Activated naive CD4-positive, alpha-beta T cell treated with anti-CD3 and anti-CD28 coated beads, Interleukin-2, amount 50 U/mL, for 72 hours (primary cell): ENCODE measurements at regions not wholly inside any gene's neighbourhood (a gene's known extent, or its start where the extent isn't known, plus 50 kb on each side); places are given as distances from the start of the nearest gene placed in this dataset.

Experiments
- ATAC-seq, 2 donors: fragments of 150-1000 bp; cut with Tn5 transposase; 2 replicates each; pipeline ENCODE4 v1.10.0; 2021; ENCODE audit warnings: mild to moderate bottlenecking in 2 of 2, moderate library complexity in 2 of 2
- DNase-seq, 2 donors: peaks; one replicate each; pipeline ENCODE4 v3.0.0; 2021 to 2022; ENCODE audit warnings: low spot score in 2 of 2
- H3K27ac Mint-ChIP-seq, 2 donors: one replicate each; pipeline ENCODE4 v1.8.0; 2022; ENCODE audit warnings: mild to moderate bottlenecking in 2 of 2, mixed read lengths in 2 of 2
- H3K36me3 Mint-ChIP-seq, 2 donors: one replicate each; pipeline ENCODE4 v1.8.0; 2022; ENCODE audit warnings: mixed read lengths in 2 of 2
- H3K9me3 Mint-ChIP-seq, 2 donors: one replicate each; pipeline ENCODE4 v1.8.0; 2022; ENCODE audit warnings: mixed read lengths in 2 of 2

DNA sequence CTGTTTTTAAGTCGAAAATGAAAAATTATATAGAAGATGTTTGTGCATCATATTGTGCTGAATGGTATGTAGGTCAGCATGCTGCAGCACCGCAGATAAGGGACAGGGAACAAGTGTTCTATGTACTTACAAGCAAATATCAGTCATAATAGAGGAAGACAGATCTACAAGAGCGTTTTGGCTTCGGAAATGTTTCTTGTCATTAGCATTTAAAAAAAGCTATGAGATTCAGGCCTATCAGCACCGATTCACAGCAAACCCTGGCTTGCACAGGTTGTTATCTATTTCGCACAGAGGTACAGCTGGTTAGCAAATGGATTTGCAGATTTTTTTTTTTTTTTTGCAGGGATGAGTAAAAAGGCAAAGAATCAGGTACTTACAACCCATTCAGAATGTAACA is 204.2 kb upstream of the TBC1D5 start:
- peaks cover 0 to 9% of the 10 kb centered on the region in 2 donors for H3K36me3 Mint-ChIP-seq
- DNase-seq = no peak
- no peak for ATAC-seq
- H3K27ac Mint-ChIP-seq = no peak overlapping the region
- H3K9me3 Mint-ChIP-seq = peaks cover 0 to 8% of the 10 kb centered on the region in 2 donors

DNA sequence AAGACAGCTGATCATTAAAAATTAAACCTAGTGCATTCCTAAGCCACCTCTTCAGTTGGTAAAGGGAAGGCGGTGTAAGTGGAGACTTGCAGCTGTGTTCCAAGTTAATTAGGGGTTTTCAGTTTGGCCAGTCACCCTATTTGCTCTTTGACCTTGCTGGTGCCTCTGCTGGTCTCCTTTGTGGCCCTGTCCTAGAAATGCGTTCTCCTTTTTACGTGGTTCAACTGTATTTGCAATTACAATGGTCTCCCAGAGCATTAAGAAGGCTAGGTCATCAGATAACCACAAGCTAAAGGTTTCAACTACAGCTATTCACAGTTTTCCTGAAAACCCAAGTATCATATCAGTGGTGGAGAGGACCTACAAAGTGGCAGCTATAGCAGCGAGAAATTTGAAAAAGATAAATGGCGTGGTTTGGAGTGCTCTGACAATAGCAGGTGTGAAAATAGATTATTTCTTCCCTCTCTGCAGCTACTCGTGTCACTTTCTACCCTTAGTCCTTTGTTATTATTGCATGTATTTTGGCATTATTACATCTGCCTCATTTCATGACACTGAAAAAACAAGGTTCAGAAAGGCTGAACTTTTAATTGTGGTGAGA is 203.5 kb upstream of the TBC1D5 start:
- DNase-seq (no peak), ATAC-seq (no peak)
- peaks cover 0 to 6% of the 10 kb centered on the region in 2 donors for H3K9me3 Mint-ChIP-seq
- H3K36me3 Mint-ChIP-seq = peaks cover 0 to 6% of the 10 kb centered on the region in 2 donors
- no peak overlapping the region for H3K27ac Mint-ChIP-seq

DNA sequence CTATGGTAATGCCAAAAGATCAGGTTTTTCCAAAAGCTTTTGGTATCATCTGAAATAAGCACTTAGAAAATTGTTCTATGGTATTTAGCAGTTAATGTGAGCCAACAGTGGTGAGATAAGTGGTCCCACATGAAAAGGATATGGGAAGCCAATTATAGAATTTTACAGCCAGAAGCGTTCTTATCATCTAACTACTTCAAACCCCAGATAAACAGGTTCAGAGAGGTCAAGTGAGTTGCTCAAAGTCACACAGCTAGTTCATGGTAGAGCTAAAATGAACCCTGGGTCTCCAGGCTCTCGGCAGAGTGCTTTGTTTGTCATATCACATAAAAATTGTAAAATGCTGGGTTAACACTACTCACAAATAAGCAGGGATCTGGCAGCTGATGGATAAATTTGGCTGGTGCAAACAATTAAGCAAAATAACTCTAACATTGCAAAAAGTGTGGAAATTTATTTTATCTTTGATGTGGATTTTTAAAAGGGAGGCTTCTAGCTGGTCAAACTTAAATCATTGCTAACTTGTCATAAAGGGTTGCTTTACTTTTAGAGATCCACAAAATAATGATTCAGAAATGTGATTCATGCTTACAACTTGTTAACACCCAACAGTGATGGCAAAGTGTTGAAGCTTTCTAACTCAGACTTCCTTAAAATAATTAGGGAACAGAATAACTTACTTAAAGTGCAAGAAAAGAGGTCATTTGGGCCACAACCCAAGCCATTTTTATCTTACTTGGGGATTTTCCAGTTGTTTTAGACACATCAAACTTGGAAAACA is 202.8 kb upstream of the TBC1D5 start:
- Mint-ChIP-seq H3K36me3 (no peaks in the 10 kb centered on the region), H3K9me3 (no peaks in the 10 kb centered on the region), H3K27ac (no peak overlapping the region)
- DNase-seq = no peak
- no peak for ATAC-seq

DNA sequence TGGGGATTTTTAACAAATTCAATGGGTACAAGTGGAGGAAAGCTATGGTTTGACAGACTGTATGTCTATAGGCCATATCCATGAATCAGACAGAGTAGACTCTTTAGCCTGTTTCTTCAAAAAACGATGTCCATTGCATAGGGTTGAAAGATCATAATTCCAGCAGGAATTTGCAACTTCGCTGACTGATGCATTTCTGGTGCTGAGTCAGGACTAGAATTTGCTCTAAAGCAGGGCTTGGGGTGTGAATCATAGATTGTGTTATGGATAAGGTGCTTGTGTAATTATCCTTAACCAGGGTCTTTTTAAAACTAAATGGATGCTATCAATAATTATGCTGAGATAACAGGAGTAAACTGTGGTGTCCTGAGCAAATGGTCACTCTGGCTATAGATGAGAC is 200.4 kb upstream of the TBC1D5 start:
- H3K36me3 Mint-ChIP-seq = no peaks in the 10 kb centered on the region
- no peak overlapping the region for H3K27ac Mint-ChIP-seq
- no peak for ATAC-seq
- no peak for DNase-seq
- no peaks in the 10 kb centered on the region for H3K9me3 Mint-ChIP-seq

DNA sequence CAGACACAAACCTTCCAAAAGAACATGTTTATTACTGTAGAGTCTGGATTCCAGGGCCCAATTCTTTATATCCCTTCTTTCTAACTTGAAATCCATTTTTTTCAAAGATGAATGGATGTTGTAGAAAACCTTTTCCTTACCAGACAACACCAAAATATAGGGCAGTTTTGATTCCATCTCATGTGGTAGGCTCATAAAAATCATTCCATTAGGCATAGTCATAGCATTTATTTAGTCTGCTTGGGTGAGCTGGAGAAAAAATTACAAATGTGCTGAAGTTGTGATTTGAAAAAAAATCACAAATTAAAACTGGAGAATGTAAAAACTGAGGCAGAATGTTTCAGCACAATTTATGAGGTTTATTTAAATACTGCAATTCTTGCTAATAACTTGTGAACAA is 199.3 kb upstream of the TBC1D5 start:
- no peaks in the 10 kb centered on the region for H3K9me3 Mint-ChIP-seq
- no peak overlapping the region for H3K27ac Mint-ChIP-seq
- ATAC-seq = no peak
- H3K36me3 Mint-ChIP-seq = no peaks in the 10 kb centered on the region
- no peak for DNase-seq

DNA sequence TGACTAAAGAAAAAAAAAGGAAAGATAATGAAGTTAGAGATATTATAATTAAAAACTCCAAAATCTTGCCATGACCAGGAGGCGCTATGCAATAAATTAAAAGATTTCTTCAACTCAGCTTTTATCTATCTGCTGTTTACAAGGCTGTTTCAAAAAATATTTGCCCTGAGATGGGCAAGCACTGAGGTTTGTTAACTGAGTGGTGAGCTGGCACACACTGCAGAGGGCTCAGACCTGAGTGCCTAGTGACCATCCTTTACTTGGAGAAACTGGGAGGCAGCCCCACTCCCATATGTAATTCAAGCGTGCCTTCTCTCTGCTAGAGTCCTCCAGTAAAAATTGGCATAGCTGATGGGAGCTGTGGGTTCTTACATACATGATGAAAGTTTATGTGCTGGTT is 198.7 kb upstream of the TBC1D5 start:
- H3K27ac Mint-ChIP-seq = no peak overlapping the region
- no peaks in the 10 kb centered on the region for H3K9me3 Mint-ChIP-seq
- DNase-seq (no peak), ATAC-seq (no peak)
- no peaks in the 10 kb centered on the region for H3K36me3 Mint-ChIP-seq

DNA sequence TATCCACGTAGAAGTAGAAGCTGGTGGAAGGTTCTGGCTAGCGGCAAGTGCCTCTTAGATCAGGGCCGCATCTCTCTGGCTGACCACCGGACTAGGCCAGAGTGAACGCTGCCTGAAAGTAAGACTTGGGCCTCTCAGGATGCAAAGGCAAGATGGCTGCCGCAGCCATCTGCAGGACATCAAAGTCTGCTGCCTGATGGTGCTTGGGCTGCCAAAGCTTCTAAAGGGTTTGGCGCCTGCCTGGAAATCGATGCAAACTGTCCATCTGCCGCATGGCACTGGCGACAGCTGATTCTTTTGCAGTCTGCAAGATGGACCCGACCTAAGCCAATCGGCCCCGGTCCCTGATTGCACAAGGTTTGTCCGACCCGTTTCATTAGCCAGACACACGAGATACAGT is 196.7 kb upstream of the TBC1D5 start:
- DNase-seq = no peak
- no peak for ATAC-seq
- Mint-ChIP-seq H3K27ac (no peak overlapping the region), H3K9me3 (no peaks in the 10 kb centered on the region), H3K36me3 (no peaks in the 10 kb centered on the region)

DNA sequence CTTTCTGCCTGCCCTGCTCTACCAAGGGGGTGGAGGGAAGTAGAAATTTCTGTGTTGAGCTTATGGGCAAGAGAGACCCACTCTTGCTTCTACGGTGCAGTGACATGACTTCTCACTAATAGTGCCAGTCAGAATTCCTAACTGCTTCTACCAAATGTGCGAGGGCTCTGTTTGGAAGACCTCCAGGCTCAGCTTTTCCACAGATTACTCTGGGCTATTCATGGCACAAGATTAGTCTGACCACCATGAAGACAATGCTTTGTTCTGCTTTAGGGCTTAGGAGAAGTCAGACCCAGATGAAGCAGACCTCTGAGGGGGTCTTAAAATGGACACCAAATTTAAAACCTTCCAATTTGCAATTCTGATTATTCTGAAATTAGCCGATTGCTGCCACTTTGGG is 195.9 kb upstream of the TBC1D5 start:
- no peaks in the 10 kb centered on the region for H3K36me3 Mint-ChIP-seq
- DNase-seq = no peak
- no peak for ATAC-seq
- H3K9me3 Mint-ChIP-seq = no peaks in the 10 kb centered on the region
- H3K27ac Mint-ChIP-seq = no peak overlapping the region

DNA sequence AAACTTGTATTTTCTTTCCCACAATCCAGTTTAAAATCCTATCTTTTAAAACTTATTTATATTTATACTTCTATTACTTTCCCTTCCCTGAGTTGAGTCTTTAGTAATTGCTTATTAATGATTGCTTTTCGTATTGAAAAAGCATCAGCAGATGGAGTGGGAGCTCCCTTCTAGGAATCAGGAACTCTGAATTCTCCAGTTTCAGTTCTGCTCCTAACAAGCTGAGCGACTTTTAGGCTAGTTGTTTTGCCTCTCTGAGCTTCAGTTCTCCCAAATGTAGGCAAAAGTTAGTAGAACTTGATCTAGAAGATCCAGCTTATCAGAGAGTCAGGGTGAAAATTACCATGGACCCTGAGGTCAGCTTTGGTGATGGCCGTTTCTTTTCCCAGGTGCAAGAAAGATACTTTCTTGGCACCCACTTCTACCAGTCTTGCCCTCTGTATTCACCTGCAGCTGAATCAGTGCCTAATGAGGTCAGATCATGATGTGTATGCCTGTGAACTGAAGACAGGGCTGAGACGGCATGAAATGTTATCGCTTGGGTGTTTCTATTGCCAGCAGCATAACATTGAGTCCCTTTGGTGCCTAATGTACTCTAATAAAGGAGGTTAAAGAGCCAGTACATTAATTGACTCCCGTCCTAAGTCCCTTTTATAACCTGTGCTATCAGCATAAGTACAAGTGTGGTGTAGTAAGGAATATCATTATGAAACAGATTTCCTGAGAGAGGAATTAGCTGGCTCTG is 194.5 kb upstream of the TBC1D5 start:
- Mint-ChIP-seq H3K9me3 (peaks cover 0 to 4% of the 10 kb centered on the region in 2 donors), H3K36me3 (no peaks in the 10 kb centered on the region), H3K27ac (no peak overlapping the region)
- DNase-seq (no peak), ATAC-seq (no peak)

DNA sequence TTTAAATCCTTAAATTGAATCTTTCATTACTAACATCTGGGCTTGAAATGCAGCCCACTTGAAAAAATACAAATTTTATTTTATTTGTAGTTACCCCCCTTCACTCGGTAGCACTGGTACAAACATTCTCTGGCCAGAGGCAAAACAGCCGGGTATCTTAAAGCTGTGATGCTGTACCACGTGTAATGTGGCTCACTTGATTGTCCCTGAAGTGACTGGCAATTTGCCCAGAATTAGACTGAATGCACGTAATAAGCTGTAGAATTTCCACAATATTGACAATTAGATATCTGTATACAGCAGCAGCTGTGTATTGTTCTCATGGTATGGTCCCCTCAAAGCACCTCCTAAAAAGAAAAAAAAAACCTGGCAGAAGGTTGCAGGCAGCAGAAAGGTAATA is 192.8 kb upstream of the TBC1D5 start:
- Mint-ChIP-seq H3K9me3 (peaks cover 0 to 7% of the 10 kb centered on the region in 2 donors), H3K27ac (no peak overlapping the region), H3K36me3 (no peaks in the 10 kb centered on the region)
- DNase-seq = no peak
- no peak for ATAC-seq

DNA sequence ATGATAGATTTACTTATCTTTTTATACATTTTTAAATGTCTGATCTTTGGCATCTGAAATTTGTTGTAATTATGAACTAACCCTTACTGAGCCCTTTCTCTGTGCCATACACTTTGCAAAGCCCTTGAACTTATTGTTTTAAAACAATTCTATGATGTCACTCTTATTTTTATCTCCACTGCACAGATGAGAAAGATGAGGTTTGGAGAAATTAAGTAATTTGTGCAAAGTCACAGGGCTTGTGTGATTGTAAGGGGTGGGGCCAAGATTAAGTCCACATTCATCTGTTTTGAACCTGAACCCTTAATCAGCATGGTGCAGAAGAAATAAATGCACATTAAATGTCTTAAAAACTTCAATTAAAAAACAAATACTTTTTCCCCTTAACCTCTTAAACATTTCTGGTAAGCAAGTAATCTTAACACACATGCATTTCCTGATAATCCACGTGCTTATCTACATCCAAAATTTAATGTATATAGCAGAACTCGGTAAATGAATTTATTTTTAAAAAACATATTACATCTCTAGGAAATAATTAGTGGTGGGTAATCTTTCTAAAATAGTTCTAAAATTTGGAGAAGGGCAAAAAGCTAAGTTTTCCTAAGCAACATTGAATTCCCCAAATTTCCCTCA is 189.8 kb upstream of the TBC1D5 start:
- ATAC-seq = no peak
- DNase-seq = no peak
- no peaks in the 10 kb centered on the region for H3K36me3 Mint-ChIP-seq
- peaks cover 0 to 7% of the 10 kb centered on the region in 2 donors for H3K9me3 Mint-ChIP-seq
- no peak overlapping the region for H3K27ac Mint-ChIP-seq

DNA sequence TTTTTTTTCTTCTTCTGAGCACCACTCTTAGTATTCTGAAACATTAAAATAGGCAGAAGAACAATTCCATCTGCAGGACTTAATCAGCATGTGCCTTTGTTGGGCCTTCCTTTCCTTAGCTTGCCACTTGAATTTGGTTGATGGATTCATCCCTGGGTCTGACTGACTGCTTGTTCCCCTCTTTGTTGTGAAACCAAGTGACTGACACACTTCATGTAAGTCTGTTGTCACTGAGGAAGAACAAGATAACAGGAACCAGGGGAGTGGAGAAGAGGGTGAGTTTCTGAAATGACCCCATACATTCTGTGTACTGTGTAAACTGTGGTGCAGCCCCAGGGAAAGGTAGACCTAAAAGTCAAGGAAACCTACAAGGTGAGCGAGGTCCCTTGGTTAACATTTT is 188.7 kb upstream of the TBC1D5 start:
- ATAC-seq = no peak
- Mint-ChIP-seq H3K36me3 (no peaks in the 10 kb centered on the region), H3K27ac (no peak overlapping the region)

DNA sequence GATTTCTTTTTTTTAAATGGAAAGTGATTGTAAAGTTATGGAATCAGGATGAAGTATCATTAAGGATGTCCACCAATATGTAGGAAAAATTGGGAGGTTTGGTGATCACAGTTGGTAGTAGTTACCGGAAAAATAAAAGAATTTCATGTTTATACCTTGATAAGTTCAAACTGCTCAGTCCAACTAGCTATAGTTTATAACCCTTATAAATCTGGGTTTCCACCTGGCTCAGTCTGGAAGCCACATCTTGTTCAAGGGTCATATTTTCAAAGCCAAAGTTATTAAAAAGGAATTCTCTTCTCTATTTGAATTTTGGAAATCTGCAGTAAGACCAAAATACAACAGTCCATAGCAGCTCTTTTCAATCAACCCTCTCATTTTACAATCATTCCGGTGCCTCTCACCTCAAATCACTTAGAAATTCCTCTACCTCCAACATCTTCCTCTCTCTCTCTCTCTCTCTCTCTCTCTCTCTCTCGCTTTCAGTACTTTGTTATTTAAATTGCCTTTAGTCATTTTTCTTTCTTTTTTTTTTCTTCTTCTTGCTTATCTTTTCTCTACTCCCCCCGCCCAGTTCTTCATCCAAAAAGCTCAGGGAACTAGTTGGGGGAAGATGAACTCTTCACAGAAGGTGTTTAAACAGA is 186.2 kb upstream of the TBC1D5 start:
- no peak overlapping the region for H3K27ac Mint-ChIP-seq
- no peaks in the 10 kb centered on the region for H3K36me3 Mint-ChIP-seq
- peaks cover 0 to 7% of the 10 kb centered on the region in 2 donors for H3K9me3 Mint-ChIP-seq
- ATAC-seq (no peak), DNase-seq (no peak)

More for the DNA sequence above, 188.7 kb upstream of the TBC1D5 start:
- DNase-seq = no peak
- H3K9me3 Mint-ChIP-seq = peaks cover 0 to 7% of the 10 kb centered on the region in 2 donors

DNA sequence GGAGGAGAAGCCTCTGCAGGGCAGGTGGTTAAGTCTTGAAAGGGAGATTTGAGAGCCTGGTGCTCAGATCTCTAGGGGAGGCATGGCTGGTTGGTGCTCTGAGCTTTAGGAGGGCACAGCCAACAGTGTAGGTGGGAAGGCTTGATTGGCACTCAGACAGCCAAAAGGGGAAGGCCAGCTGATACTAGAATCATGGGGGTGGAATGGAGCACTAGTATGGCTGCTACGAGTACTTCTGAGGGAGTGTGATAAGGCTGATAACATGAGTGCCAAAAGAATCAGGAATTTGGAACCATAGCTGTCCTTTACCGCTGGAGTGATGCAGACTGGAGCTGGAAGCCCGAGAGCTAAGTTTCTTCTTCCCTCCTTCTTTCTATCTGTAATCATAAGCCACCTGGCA is 184.6 kb upstream of the TBC1D5 start:
- ATAC-seq (no peak), DNase-seq (no peak)
- Mint-ChIP-seq H3K9me3 (peaks cover 0 to 4% of the 10 kb centered on the region in 2 donors), H3K36me3 (no peaks in the 10 kb centered on the region), H3K27ac (no peak overlapping the region)

DNA sequence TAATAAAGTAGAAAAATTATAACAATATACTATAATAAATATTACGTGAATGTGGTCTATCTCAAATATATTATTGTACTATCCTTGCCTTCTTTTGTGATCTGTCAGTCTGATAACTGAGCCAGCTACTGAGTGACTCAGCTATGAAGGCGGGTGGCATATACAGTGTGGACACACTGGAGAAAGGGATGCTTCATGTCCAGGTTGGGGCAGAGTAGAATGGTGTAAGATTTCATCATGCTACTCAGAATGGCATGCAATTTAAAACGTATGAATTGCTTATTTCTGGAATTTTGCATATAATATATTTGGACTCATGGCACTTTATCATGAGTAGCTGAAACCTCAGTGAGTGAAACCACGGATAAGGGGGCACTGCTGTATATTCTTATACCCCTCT is 172.9 kb upstream of the TBC1D5 start:
- ATAC-seq (no peak), DNase-seq (no peak)
- no peaks in the 10 kb centered on the region for H3K9me3 Mint-ChIP-seq
- no peaks in the 10 kb centered on the region for H3K36me3 Mint-ChIP-seq
- no peak overlapping the region for H3K27ac Mint-ChIP-seq

DNA sequence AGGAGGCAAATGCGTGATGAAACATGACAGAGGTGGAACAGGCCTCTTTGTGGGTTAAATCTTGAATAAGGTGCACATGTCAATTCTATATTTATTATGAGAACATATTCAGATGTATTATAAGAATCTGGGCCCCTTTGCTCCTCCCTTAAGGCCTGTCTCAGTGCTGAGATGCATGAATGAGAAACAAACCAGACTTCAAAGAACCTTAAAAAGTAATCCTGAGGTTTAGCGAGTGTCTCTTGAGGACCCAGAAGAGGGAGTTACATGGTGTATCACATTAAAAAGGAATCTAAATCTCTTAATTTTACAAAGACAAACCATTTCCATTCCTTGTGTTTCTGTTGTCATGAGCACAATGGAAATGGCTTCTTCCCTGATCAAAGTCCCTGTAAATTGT is 170.9 kb upstream of the TBC1D5 start:
- no peak for ATAC-seq
- Mint-ChIP-seq H3K9me3 (no peaks in the 10 kb centered on the region), H3K27ac (no peak overlapping the region), H3K36me3 (no peaks in the 10 kb centered on the region)
- DNase-seq = no peak
